HG02885 (cell line): ENCODE measurements at regions not wholly inside any gene's neighbourhood (a gene's known extent, or its start where the extent isn't known, plus 50 kb on each side); places are given as distances from the start of the nearest gene placed in this dataset.
"Not testable (repeated sequence)": the region's sequence is repeated elsewhere in the genome, so short reads cannot be mapped to it uniquely, and the experiment has no call there.

Source experiments
- ATAC-seq: cut with Tn5 transposase; IDR thresholded peaks from one replicate; pipeline ENCODE4 v1.9.1; 2021; ENCODE audit warnings: mild to moderate bottlenecking; ENCODE audit not compliant: unreplicated experiment, poor library complexity

DNA sequence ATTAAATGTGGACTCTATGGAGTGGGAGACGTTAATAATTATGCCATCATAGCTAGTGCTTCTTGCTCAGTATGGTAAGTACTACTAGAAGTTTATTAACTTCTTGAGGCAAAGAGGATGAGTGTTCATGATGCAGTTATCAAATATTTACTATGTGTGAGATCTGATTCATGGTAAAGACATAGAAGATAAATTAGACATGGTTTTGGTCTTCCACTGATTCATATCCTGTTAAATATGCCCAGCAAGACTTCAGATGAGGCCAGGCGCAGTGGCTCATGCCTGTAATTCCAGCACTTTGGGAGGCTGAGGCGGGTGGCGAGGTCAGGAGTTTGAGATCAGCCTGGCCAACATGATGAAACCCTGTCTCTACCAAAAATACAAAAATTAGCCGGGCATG lies 547.1 kb upstream of the ANKRD30A start:
- no peak for ATAC-seq

GRCh38 chr10:36577126-36577525 lies 548.3 kb upstream of the ANKRD30A start:
- ATAC-seq, result no peak

GRCh38 chr10:36574207-36574606 lies 551.2 kb upstream of the ANKRD30A start:
- ATAC-seq, result no peak

DNA sequence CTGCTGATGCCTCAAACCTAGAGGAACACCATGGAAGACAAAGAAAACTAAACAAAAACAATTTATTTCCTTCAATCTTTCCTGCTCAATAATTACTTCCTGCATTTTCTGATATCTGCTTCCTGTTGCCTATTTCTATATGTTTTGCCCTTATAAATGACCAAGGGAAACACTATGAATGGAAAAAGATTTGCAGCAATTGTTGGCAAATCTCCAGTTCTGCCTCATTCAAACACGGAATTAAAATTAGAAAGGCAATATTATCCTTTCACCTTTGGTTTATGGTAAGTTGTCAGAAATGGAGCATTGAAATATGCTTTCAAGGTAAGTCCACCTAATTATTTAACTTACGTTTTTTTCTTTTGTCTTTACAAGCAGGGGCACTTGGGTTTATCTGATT lies 552.2 kb upstream of the ANKRD30A start:
- ATAC-seq, result no peak

DNA sequence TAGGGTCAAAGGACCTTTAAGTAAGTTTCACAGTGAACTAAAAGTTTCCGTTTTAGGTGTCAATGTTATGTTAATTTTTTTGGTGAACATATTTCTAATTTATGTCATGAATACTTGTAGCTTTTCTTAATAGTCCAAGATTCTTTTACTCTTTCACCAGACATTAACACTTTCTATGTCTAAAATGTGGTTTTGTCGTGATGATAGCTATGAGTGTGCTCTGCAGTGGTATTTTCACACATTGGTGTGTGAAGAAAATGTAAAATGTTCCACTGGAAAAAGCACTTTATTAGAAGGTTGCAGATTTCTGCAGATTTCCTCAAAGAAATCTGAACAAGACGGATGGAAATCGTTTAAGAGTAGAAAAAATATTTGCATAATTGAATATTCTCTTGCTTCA lies 561.0 kb upstream of the ANKRD30A start:
- ATAC-seq, result no peak

- ATAC-seq, result no peak
Measured at GRCh38 chr10:36559412-36560400, 565.7 kb upstream of the ANKRD30A start.

DNA sequence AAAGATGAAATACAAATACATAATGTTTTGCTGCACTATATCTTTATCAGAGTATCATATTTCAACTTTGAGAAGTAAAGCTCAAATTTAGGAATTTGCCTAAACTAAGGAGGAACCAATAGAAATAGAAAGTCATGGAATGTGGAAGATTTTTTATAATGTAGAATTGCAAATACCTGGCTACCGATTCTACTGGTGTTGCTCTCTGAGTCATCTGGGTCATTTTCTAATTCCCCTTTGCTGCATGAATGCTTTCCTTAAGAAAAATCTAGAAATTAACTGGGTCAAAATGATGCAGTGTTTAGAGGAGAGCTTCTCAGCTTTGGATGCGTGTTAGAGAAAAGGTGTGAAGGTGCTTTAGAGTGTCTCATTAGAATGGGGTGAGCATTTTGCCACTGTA lies 568.9 kb upstream of the ANKRD30A start:
- no peak for ATAC-seq

DNA sequence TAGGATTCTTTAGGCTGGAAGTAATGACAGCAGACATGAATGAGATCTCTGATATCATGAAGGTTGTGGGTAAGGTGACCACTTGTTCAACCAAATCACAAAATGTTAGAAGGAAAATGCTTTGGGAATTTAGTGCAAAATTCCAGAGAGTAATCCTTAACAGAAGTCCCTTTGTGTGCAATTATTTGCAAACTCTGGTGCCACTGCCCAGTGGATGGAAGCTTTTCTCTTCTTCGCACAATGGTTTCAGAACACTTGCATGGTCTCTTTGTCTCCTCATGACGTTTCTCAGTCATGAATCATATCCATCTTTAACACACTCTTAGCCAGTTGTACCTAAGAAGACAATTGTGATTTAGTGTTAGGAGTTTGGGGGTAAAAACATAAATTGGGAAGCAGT lies 570.4 kb upstream of the ANKRD30A start:
- no peak for ATAC-seq

DNA sequence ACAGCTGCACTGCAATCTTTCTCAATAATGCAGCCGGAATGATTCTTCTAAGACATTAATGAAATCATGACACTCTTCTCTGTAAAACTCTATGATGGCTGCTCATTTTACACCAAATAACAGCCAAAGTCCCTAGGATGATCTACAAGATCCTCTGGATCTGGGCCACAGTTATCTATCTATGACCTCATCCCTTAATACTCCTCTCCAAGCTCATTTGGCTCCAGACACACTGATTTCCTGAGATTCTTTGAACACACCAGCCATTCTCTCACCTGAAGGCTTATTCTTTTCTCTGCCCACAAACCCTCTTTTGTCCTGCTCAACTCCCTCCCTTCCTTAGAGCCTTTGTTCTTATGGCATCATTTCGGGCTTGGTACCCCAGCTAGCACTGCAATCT lies 577.4 kb upstream of the ANKRD30A start:
- ATAC-seq, result no peak

DNA sequence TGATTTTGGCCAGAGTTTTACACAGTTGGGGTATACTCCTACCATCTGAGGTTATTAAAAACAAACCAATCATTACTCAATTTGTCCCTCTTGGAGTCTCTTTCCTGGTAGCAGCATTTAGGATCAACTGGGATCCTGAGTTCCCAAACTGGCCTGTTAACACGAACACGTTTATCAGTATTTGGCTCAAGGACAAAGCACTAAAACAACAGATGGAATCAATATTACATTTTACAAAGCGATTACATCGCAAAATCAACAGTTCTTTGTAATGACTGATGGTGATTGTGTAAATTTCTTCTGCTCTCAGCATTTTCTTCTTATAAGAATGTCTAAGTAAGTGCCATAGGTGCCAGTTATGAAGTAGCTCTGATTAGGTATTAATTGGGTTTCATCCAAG lies 582.9 kb upstream of the ANKRD30A start:
- no peak for ATAC-seq

GRCh38 chr10:36540611-36541010 lies 584.8 kb upstream of the ANKRD30A start:
- ATAC-seq, result no peak

GRCh38 chr10:36538953-36539586 lies 586.3 kb upstream of the ANKRD30A start:
- no peak for ATAC-seq

- ATAC-seq, result peak; percentile 93
Measured at GRCh38 chr10:36534471-36535002, 590.9 kb upstream of the ANKRD30A start.

DNA sequence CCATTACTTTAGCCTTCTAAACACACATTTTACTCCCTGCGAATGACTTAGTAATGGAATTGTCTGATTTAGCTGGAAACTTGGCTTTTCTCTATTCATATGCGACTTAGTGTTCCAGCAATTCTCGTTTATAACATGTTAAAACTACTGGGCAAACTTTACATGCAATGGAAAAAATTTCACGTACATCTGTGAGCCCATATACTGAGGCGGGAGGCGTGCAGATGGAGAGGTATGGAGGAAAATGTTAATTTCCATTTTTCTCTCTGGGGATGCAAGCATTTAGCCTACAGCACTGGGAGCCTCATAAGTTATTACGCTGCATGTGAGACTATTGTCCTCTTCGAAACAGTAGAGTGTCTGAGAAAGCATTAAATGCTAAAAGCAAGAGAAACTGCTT lies 591.5 kb upstream of the ANKRD30A start:
- no peak for ATAC-seq

- no peak for ATAC-seq
Measured at GRCh38 chr10:36533316-36533715, 592.1 kb upstream of the ANKRD30A start.

GRCh38 chr10:36531621-36532020 lies 593.8 kb upstream of the ANKRD30A start:
- no peak for ATAC-seq

GRCh38 chr10:36526033-36526432 lies 599.4 kb upstream of the ANKRD30A start:
- no peak for ATAC-seq

DNA sequence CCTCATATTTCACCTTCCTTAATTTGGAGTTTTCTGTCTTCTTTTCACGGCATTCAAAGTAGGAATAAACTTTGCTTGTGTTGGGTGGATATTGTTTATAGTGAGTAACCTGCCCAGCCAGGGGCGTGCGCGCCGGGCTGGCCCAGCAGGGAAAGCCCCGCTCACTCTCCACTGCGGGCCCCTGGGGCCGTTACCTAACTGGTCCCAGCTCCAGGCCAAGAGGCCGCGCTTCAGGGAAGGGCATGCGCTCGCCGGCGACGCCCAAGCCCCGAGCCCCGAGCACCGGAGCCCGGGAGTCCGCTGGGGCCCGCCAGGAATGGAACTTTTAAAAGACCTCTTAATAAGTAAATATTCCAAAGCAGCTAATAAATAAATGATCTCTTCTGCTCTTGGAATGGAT lies 601.3 kb upstream of the ANKRD30A start:
- ATAC-seq, result not testable (repeated sequence)

- no peak for ATAC-seq
Measured at GRCh38 chr10:36519909-36520308, 605.5 kb upstream of the ANKRD30A start.

DNA sequence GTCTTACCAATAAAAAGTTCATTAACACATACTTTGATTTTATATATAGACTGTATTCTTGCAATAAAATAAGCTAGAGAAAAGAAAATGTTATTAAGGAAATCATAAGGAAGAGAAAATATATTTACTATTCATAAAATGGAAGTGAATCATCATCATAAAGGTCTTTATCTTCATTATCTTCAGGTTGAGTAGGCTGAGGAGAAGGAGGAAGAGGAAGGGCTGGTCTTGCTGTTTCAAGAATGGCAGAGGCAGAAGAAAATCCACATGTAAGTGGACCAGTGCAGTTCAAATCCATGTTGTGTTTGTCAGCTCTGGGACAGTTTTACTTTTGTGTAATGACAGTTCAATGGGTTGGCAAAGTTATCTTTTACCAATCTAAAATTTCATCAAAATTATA lies 609.1 kb upstream of the ANKRD30A start:
- no peak for ATAC-seq

DNA sequence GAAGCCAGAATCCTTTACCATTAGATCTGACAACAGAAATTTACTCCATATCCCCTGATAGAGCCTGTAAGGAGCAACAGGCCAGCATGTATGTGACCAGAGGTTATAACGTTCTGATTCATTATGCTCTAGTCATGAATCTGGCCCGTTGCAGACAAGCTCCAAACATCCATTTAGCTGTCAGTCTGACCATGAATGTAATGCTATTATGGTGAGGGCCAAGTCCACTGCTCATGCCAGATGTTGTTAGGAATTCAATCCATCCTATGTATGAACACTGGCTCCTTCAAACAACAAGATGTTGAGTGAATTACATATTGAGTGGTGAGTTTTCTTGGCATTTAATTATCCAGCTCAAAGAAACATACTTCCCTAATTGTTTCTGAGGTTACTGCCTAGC lies 610.1 kb upstream of the ANKRD30A start:
- ATAC-seq, result no peak
